Vagina (tissue), 2 donors: ENCODE measurements at regions not wholly inside any gene's neighbourhood (a gene's known extent, or its start where the extent isn't known, plus 50 kb on each side); places are given as distances from the start of the nearest gene placed in this dataset.

ENCODE experiments used
- DNase-seq, 2 donors: peaks; one replicate each; pipeline ENCODE4 v3.0.0-alpha.2; 2017; ENCODE audit errors: extremely low spot score in 2 of 2
- H3K27ac ChIP-seq: fragments of 200-600 bp; sonication (generic); one replicate; pipeline ENCODE4 v1.5.1; 2019
- H3K27me3 ChIP-seq: fragments of 200-600 bp; sonication (generic); one replicate; pipeline ENCODE4 v1.5.1; 2019
- H3K36me3 ChIP-seq, 2 donors: fragments of 200-600 bp; sonication (generic); one replicate each; pipeline ENCODE4 v1.5.1; 2017 to 2019
- H3K4me1 ChIP-seq: fragments of 200-600 bp; sonication (generic); one replicate; pipeline ENCODE4 v1.5.1; 2019
- H3K4me3 ChIP-seq, 2 donors: fragments of 200-600 bp; sonication (generic); 1 replicate in 1 of 2; 2 replicates in 1 of 2; pipeline ENCODE4 v1.5.1; 2016 to 2019
- H3K9me3 ChIP-seq: fragments of 200-600 bp; sonication (generic); one replicate; pipeline ENCODE4 v1.5.1; 2019
- POLR2A ChIP-seq, 2 donors: fragments of 450-650 bp; IDR thresholded peaks; one replicate each; pipeline ENCODE4 v1.6.1; 2017; ENCODE audit warnings: antibody characterized with exemption in 2 of 2, mild to moderate bottlenecking in 2 of 2, moderate library complexity in 2 of 2
- POLR2AphosphoS5 ChIP-seq, 2 donors: sonication (generic); formaldehyde crosslinking; IDR thresholded peaks; one replicate each; pipeline ENCODE4 v1.9.0; 2017; ENCODE audit warnings: antibody characterized with exemption in 2 of 2, mild to moderate bottlenecking in 2 of 2, low read depth in 1 of 2; ENCODE audit not compliant: insufficient read depth in 1 of 2
- intact Hi-C: fragments of 100-400 bp; cut with DNase I; formaldehyde crosslinking; loops from one replicate; pipeline ENCODE4 v1.15.1; 2023
- TF ChIP-seq, protein P1 (sequence below), 3 experiments: fragments of 450-650 bp in 2 of 3; fragments of 200-600 bp in 1 of 3; sonication (generic) in 1 of 3; IDR thresholded peaks; one replicate each; pipeline ENCODE4 v1.5.1; 2017 to 2019; ENCODE audit warnings: antibody characterized with exemption in 3 of 3, mild to moderate bottlenecking in 2 of 3, moderate library complexity in 2 of 3

- no peak for DNase-seq
- Histone ChIP-seq H3K9me3 (no peaks in the 10 kb centered on the region), H3K4me1 (no peaks in the 10 kb centered on the region), H3K4me3 (no peak overlapping the region), H3K27me3 (no peaks in the 10 kb centered on the region), H3K27ac (no peak overlapping the region), H3K36me3 (no peaks in the 10 kb centered on the region)
- intact Hi-C loops: no loop called here
- TF ChIP-seq, protein P1, sequence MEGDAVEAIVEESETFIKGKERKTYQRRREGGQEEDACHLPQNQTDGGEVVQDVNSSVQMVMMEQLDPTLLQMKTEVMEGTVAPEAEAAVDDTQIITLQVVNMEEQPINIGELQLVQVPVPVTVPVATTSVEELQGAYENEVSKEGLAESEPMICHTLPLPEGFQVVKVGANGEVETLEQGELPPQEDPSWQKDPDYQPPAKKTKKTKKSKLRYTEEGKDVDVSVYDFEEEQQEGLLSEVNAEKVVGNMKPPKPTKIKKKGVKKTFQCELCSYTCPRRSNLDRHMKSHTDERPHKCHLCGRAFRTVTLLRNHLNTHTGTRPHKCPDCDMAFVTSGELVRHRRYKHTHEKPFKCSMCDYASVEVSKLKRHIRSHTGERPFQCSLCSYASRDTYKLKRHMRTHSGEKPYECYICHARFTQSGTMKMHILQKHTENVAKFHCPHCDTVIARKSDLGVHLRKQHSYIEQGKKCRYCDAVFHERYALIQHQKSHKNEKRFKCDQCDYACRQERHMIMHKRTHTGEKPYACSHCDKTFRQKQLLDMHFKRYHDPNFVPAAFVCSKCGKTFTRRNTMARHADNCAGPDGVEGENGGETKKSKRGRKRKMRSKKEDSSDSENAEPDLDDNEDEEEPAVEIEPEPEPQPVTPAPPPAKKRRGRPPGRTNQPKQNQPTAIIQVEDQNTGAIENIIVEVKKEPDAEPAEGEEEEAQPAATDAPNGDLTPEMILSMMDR (IDR thresholded peaks at IDR 0.05): no peak
- TF ChIP-seq POLR2AphosphoS5 (IDR thresholded peaks at IDR 0.05; ENCODE audit: insufficient read depth in 1 of 2, low read depth in 1 of 2) (no peak), POLR2A (IDR thresholded peaks at IDR 0.05) (no peak)
Measured at GRCh38 chr21:19523061-19523460, 1119.5 kb upstream of the TMPRSS15 start.

DNA sequence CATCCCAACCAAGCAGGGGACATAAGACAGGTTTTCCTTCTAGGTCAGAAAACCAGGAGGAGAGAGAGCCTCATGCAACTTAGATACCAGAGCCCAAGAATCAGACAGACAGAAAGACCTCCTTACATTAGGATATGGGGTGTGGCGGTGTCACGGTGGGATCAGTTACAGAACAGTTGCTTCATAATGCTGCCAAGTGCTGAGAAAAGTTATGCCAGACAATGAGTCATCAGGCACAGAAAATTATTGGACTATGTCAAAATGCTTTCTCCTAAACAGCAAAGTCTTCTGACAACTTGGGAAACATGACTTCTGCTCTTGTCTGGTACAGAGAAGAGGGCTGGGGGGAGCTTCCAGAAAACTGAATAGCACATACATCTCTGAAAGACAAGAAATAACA is 1120.2 kb upstream of the TMPRSS15 start:
- TF ChIP-seq, protein P1 (IDR thresholded peaks at IDR 0.05): no peak
- TF ChIP-seq POLR2AphosphoS5 (IDR thresholded peaks at IDR 0.05; ENCODE audit: insufficient read depth in 1 of 2, low read depth in 1 of 2) (no peak), POLR2A (IDR thresholded peaks at IDR 0.05) (no peak)
- Histone ChIP-seq H3K36me3 (no peaks in the 10 kb centered on the region), H3K27ac (no peak overlapping the region), H3K4me3 (no peak overlapping the region), H3K9me3 (no peaks in the 10 kb centered on the region), H3K4me1 (no peaks in the 10 kb centered on the region), H3K27me3 (no peaks in the 10 kb centered on the region)
- intact Hi-C loops: no loop called here
- no peak for DNase-seq

DNA sequence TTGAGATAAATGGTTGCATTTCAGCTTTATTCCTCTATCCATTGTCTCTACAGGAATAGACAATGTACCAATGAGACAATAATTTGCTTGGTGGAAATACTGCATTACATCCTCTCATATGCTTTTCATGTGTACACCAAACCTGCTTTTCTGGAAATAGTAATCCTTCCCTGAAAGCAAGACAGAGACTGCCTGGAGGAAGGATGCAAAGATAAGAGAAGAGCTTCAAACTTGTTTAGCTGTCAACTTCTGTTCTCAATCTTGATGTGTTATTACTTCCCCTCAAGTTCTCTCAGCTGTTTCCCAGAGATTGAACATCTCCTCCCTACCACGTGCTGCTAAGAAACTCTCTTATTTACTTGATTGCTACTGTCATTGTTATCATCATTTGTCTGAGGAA is 1125.4 kb upstream of the TMPRSS15 start:
- Histone ChIP-seq H3K27me3 (no peaks in the 10 kb centered on the region), H3K4me3 (no peak overlapping the region), H3K4me1 (no peaks in the 10 kb centered on the region), H3K9me3 (no peaks in the 10 kb centered on the region), H3K27ac (no peak overlapping the region), H3K36me3 (no peaks in the 10 kb centered on the region)
- intact Hi-C loops: no loop called here
- TF ChIP-seq POLR2AphosphoS5 (IDR thresholded peaks at IDR 0.05; ENCODE audit: insufficient read depth in 1 of 2, low read depth in 1 of 2): no peak
- TF ChIP-seq POLR2A (IDR thresholded peaks at IDR 0.05): no peak
- TF ChIP-seq, protein P1 (IDR thresholded peaks at IDR 0.05): no peak
- no peak for DNase-seq

DNA sequence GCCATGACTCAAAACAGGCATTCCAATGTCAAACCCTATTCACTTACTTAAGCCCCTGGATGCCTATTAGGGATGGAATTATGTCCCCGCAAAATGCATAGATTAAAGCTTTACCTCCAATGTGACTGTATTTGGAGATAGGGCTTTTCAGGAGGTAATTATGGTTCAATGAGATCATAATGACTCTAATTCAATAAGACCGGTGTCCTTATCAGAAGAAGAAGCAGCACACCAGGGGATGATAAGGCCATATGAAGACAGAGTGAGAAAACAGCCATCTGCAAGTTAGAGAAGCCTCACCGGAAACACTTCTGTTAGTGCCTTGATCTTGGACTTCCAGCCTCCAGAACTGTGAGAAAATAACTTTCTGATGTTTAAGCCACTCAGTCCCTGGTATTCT is 1131.8 kb upstream of the TMPRSS15 start:
- Histone ChIP-seq H3K27me3 (no peaks in the 10 kb centered on the region), H3K9me3 (no peaks in the 10 kb centered on the region), H3K36me3 (no peaks in the 10 kb centered on the region), H3K27ac (no peak overlapping the region), H3K4me3 (no peak overlapping the region), H3K4me1 (no peaks in the 10 kb centered on the region)
- intact Hi-C loops: no loop called here
- no peak for TF ChIP-seq POLR2A (IDR thresholded peaks at IDR 0.05)
- TF ChIP-seq POLR2AphosphoS5 (IDR thresholded peaks at IDR 0.05; ENCODE audit: insufficient read depth in 1 of 2, low read depth in 1 of 2): no peak
- TF ChIP-seq, protein P1 (IDR thresholded peaks at IDR 0.05): no peak
- no peak for DNase-seq

- no peak for DNase-seq
- Histone ChIP-seq H3K9me3 (no peaks in the 10 kb centered on the region), H3K36me3 (no peaks in the 10 kb centered on the region), H3K27ac (no peak overlapping the region), H3K4me3 (no peak overlapping the region), H3K4me1 (no peaks in the 10 kb centered on the region), H3K27me3 (no peaks in the 10 kb centered on the region)
- TF ChIP-seq POLR2AphosphoS5 (IDR thresholded peaks at IDR 0.05; ENCODE audit: insufficient read depth in 1 of 2, low read depth in 1 of 2) (no peak), POLR2A (IDR thresholded peaks at IDR 0.05) (no peak)
- TF ChIP-seq, protein P1 (IDR thresholded peaks at IDR 0.05): no peak
- intact Hi-C loops: no loop called here
Measured at GRCh38 chr21:19537116-19537515, 1133.5 kb upstream of the TMPRSS15 start.
